ENCODE measurements at regions not wholly inside any gene's neighbourhood (a gene's known extent, or its start where the extent isn't known, plus 50 kb on each side); places are given as distances from the start of the nearest gene placed in this dataset.

- no peak for DNase-seq
These were observed 57.5 kb downstream of the CSF2 start for GRCh38 chr5:132130918-132131715.

GRCh38 chr5:132132138-132132537, 58.5 kb downstream of the CSF2 start:
- DNase-seq = no peak

- DNase-seq = peak in 1 of 2 donors; percentile 54
These were observed 60.8 kb downstream of the CSF2 start for GRCh38 chr5:132134384-132134783.

GRCh38 chr5:132136906-132137305, 63.3 kb downstream of the CSF2 start:
- DNase-seq = no peak

GRCh38 chr5:132138260-132138659, 64.7 kb downstream of the CSF2 start:
- DNase-seq = no peak
